ENCODE measurements at regions not wholly inside any gene's neighbourhood (a gene's known extent, or its start where the extent isn't known, plus 50 kb on each side); places are given as distances from the start of the nearest gene placed in this dataset.
"Not testable (repeated sequence)": the region's sequence is repeated elsewhere in the genome, so short reads cannot be mapped to it uniquely, and the experiment has no call there.

DNA sequence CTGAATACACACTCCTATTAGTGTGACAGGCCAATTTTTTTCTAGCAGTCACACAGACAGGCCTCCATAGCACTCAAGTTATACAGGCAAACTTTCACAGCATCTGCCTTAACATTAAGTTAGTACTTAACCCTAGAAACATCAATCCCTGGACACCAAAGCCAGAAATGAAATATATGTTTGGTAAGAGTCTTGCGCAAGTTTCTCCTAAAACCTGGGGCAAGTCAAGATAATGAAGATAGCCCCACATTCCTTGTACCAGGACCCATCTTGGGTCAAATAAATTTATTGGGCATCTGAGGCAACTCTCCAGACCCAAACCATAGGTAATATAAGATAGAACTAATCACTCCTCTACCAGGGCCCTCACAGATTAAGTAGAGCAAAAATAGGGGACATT lies 70.8 kb upstream of the ZNF92 start:
- WGBS = 90% methylated on average over 1 of the region's 1 CpG
- no peaks in the 10 kb centered on the region for H3K9me3 ChIP-seq
- no peak overlapping the region for H3K27ac ChIP-seq
- no peak overlapping the region for H3K4me3 ChIP-seq
- no peak for DNase-seq (ENCODE audit: low spot score)
- H3K36me3 ChIP-seq = no peaks in the 10 kb centered on the region
- no peaks in the 10 kb centered on the region for H3K4me1 ChIP-seq (replicated peaks)
- no peaks in the 10 kb centered on the region for H3K27me3 ChIP-seq (replicated peaks; ENCODE audit: insufficient read depth)
- TF ChIP-seq POLR2A (IDR thresholded peaks at IDR 0.05) (no peak), POLR2AphosphoS5 (IDR thresholded peaks at IDR 0.05) (no peak)
- TF ChIP-seq, protein P1, sequence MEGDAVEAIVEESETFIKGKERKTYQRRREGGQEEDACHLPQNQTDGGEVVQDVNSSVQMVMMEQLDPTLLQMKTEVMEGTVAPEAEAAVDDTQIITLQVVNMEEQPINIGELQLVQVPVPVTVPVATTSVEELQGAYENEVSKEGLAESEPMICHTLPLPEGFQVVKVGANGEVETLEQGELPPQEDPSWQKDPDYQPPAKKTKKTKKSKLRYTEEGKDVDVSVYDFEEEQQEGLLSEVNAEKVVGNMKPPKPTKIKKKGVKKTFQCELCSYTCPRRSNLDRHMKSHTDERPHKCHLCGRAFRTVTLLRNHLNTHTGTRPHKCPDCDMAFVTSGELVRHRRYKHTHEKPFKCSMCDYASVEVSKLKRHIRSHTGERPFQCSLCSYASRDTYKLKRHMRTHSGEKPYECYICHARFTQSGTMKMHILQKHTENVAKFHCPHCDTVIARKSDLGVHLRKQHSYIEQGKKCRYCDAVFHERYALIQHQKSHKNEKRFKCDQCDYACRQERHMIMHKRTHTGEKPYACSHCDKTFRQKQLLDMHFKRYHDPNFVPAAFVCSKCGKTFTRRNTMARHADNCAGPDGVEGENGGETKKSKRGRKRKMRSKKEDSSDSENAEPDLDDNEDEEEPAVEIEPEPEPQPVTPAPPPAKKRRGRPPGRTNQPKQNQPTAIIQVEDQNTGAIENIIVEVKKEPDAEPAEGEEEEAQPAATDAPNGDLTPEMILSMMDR (IDR thresholded peaks at IDR 0.05) = no peak
- intact Hi-C loops (cut with DNase I) = no loop called here

DNA sequence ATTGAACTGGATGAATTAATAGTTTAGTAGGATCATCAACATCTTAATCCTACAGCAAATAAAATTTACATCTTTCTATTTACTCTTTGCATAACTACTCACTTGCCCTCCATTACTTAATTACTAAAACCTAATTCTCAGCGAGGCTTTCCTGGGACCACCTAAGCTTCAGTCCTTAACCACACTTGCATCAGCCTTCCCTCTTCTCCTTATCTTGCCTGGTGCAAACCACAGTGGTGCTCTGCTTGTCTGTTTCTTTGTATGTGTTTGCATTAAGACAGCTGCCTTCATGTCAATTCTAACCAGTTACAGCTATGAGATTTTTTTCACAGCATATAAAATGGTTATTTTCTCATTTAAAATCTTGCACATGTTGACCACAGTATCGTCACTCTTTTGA lies 72.6 kb upstream of the ZNF92 start:
- TF ChIP-seq POLR2AphosphoS5 (IDR thresholded peaks at IDR 0.05) (no peak), POLR2A (IDR thresholded peaks at IDR 0.05) (no peak)
- TF ChIP-seq, protein P1 (IDR thresholded peaks at IDR 0.05) = no peak
- Histone ChIP-seq H3K9me3 (no peaks in the 10 kb centered on the region), H3K27me3 (replicated peaks; ENCODE audit: insufficient read depth) (no peaks in the 10 kb centered on the region), H3K36me3 (no peaks in the 10 kb centered on the region), H3K27ac (no peak overlapping the region), H3K4me1 (replicated peaks) (no peaks in the 10 kb centered on the region), H3K4me3 (no peak overlapping the region)
- intact Hi-C loops (cut with DNase I) = no loop called here
- DNase-seq (ENCODE audit: low spot score) = no peak
- 53% methylated on average over 2 of the region's 2 CpGs for WGBS

DNA sequence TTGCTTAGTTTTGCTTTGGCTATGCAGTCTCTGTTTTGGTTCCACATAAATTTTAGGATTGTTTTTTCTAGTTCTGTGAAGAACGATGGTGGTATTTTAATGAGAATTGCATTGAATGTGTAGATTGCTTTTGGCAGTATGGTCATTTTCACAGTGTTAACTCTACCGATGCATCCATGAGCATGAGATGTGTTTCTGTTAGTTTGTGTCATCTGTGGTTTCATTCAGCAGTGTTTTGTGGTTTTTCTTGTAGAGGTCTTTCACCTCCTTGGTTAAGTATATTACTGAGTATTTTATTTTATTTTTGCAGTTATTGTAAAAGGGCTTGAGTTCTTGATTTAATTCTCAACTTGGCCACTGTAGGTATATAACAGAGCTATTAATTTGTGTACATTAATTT lies 78.2 kb upstream of the ZNF92 start:
- DNase-seq (ENCODE audit: low spot score) = no peak

DNA sequence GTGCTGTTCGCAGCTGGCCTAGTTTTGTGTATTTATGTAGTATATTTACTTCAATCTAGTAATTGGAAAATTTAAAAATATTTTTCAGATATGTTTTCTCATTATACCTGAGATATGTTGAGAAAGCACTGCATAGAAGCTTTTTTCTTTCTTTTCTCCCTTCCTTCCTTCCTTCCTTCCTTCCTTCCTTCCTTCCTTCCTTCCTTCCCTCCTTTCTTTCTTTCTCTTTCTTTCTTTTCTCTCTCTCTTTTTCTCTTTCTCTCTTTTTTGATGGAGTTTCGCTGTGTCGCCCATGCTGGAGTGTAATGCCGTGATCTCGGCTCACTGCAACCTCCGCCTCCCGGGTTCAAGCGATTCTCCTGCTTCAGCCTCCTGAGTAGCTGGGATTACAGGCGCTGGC lies 83.3 kb upstream of the ZNF92 start:
- intact Hi-C loops (cut with DNase I) = not testable (repeated sequence)
- WGBS = 96% methylated on average over 9 of the region's 9 CpGs

More for the DNA sequence above, 78.2 kb upstream of the ZNF92 start:
- no peak overlapping the region for H3K27ac ChIP-seq
- WGBS = 85% methylated on average over 2 of the region's 2 CpGs
- no peaks in the 10 kb centered on the region for H3K4me1 ChIP-seq (replicated peaks)
- no peaks in the 10 kb centered on the region for H3K9me3 ChIP-seq
- H3K4me3 ChIP-seq = no peak overlapping the region
- TF ChIP-seq, protein P1 (IDR thresholded peaks at IDR 0.05) = no peak
- TF ChIP-seq POLR2AphosphoS5 (IDR thresholded peaks at IDR 0.05) (no peak), POLR2A (IDR thresholded peaks at IDR 0.05) (no peak)
- H3K36me3 ChIP-seq = no peaks in the 10 kb centered on the region
- no peaks in the 10 kb centered on the region for H3K27me3 ChIP-seq (replicated peaks; ENCODE audit: insufficient read depth)
- intact Hi-C loops (cut with DNase I) = no loop called here

DNA sequence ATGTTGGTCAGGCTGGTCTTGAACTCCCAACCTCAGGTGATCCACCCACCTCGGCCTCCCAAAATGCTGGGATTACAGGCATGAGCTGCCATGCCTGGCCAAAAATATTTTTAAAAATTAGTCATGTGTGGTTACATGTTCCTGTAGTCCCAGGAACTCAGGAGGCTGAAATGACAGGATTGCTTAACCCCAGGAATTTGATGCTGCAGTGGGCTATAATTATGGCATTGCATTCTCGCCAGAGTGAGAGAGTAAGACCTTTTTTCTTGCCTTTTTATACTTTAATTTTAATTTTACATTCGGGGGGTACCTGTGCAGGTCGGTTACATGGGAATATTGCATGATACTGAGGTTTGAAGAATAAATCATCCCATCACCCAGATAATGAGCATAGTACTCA lies 86.6 kb upstream of the ZNF92 start:
- H3K4me3 ChIP-seq = no peak overlapping the region
- no peak for TF ChIP-seq POLR2AphosphoS5 (IDR thresholded peaks at IDR 0.05)
- TF ChIP-seq, protein P1 (IDR thresholded peaks at IDR 0.05) = no peak
- TF ChIP-seq POLR2A (IDR thresholded peaks at IDR 0.05) = no peak
- no peak for DNase-seq (ENCODE audit: low spot score)
- intact Hi-C loops (cut with DNase I) = no loop called here
- no peaks in the 10 kb centered on the region for H3K4me1 ChIP-seq (replicated peaks)
- 95% methylated on average over 4 of the region's 4 CpGs for WGBS
- no peak overlapping the region for H3K27ac ChIP-seq
- no peaks in the 10 kb centered on the region for H3K9me3 ChIP-seq
- no peaks in the 10 kb centered on the region for H3K36me3 ChIP-seq
- no peaks in the 10 kb centered on the region for H3K27me3 ChIP-seq (replicated peaks; ENCODE audit: insufficient read depth)

More for the DNA sequence above, 83.3 kb upstream of the ZNF92 start:
- not testable (repeated sequence) for DNase-seq (ENCODE audit: low spot score); H3K36me3 ChIP-seq; H3K27ac ChIP-seq; H3K9me3 ChIP-seq; H3K4me1 ChIP-seq (replicated peaks); H3K27me3 ChIP-seq (replicated peaks; ENCODE audit: insufficient read depth); H3K4me3 ChIP-seq

Data from prostate gland (tissue), 2 donors.